Activated CD4-positive, alpha-beta T cell treated with anti-CD3 and anti-CD28 coated beads, Interleukin-2, amount 10 ng/mL, durations not matched to agents 7 days and 5 days (primary cell): ENCODE measurements at regions not wholly inside any gene's neighbourhood (a gene's known extent, or its start where the extent isn't known, plus 50 kb on each side); places are given as distances from the start of the nearest gene placed in this dataset.

Source experiments
- CTCF ChIA-PET: fragments of 350-600 bp; sonication (Branson Sonifier 250); formaldehyde crosslinking; loops from one replicate; lab custom pipeline; 2021; ENCODE audit warnings: antibody characterized with exemption; lab: Charles Lee
- POLR2A ChIA-PET: fragments of 350-600 bp; sonication (Branson Sonifier 250); formaldehyde crosslinking; loops from one replicate; lab custom pipeline; 2021; ENCODE audit warnings: antibody characterized with exemption; lab: Charles Lee
- DNase-seq: peaks from one replicate; pipeline ENCODE4 v3.0.0-alpha.2; 2020
- H3K27ac Mint-ChIP-seq: one replicate; pipeline ENCODE4 v1.8.0; 2021; ENCODE audit warnings: mild to moderate bottlenecking, moderate library complexity, mixed read lengths
- H3K27me3 Mint-ChIP-seq: one replicate; pipeline ENCODE4 v1.8.0; 2021; ENCODE audit warnings: mixed read lengths
- H3K36me3 Mint-ChIP-seq: one replicate; pipeline ENCODE4 v1.8.0; 2021; ENCODE audit warnings: low read depth, mixed read lengths
- H3K4me1 Mint-ChIP-seq: one replicate; pipeline ENCODE4 v1.8.0; 2021; ENCODE audit warnings: mixed read lengths
- H3K4me3 Mint-ChIP-seq: one replicate; pipeline ENCODE4 v1.8.0; 2021; ENCODE audit warnings: mild to moderate bottlenecking, moderate library complexity, mixed read lengths
- H3K9me3 Mint-ChIP-seq: one replicate; pipeline ENCODE4 v1.8.0; 2021; ENCODE audit warnings: mixed read lengths

DNA sequence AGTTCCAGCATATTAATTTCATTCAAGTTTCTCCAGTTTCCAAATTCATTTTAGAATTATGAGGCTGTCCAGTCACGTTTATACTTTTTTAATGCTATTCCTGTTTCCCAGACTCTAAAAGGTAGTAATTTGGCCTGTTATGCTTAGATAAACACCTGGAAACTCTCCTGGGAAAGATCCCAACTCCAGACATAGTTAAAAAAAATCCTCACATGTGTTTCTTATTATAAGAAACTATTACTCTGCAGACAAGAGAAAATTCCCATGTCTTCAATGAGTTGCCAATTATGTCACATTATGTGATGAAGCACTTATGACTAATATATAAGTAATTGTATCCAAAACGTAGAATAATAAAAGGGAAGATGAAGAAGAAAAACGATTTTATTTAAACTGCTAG lies 137.1 kb upstream of the TMC3 start:
- H3K9me3 Mint-ChIP-seq = no peaks in the 10 kb centered on the region
- no peak for DNase-seq
- POLR2A ChIA-PET = no interaction called here
- H3K4me3 Mint-ChIP-seq = no peak overlapping the region
- H3K4me1 Mint-ChIP-seq = no peaks in the 10 kb centered on the region
- CTCF ChIA-PET = no interaction called here
- no peaks in the 10 kb centered on the region for H3K36me3 Mint-ChIP-seq
- no peak overlapping the region for H3K27ac Mint-ChIP-seq
- H3K27me3 Mint-ChIP-seq = peaks cover 8% of the 10 kb centered on the region

- CTCF ChIA-PET = no interaction called here
- DNase-seq = no peak
- Mint-ChIP-seq H3K27ac (no peak overlapping the region), H3K4me3 (no peak overlapping the region), H3K27me3 (peaks cover 6% of the 10 kb centered on the region), H3K36me3 (no peaks in the 10 kb centered on the region), H3K9me3 (no peaks in the 10 kb centered on the region), H3K4me1 (no peaks in the 10 kb centered on the region)
- POLR2A ChIA-PET = no interaction called here
Observed at GRCh38 chr15:81507831-81508230, 133.8 kb upstream of the TMC3 start.

- Mint-ChIP-seq H3K36me3 (no peaks in the 10 kb centered on the region), H3K4me3 (no peak overlapping the region), H3K27me3 (peaks cover 9% of the 10 kb centered on the region), H3K27ac (no peak overlapping the region), H3K9me3 (no peaks in the 10 kb centered on the region), H3K4me1 (no peaks in the 10 kb centered on the region)
- no peak for DNase-seq
- CTCF ChIA-PET = no interaction called here
- POLR2A ChIA-PET = no interaction called here
Observed at GRCh38 chr15:81506936-81507335, 132.9 kb upstream of the TMC3 start.

DNA sequence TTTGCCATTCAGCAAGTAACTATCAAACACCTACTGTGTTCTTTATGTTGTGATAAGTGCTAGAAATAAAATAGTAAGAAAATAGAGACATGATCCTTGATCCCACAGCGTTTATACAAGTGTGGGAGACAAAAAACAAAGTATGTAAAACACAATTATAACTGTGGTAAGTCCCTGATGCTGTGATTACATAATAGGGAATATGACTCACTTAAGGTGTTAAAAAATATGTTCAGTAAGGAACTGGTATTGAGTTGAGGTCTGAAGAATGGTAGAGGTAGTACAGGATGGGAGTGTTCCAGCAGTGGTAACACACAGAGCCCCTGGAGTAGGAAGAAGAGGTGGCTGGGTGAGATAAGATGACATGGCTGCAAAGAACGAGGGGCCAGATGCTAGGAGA lies 132.1 kb upstream of the TMC3 start:
- no peak for DNase-seq
- POLR2A ChIA-PET = no interaction called here
- CTCF ChIA-PET = no interaction called here
- peaks cover 9% of the 10 kb centered on the region for H3K27me3 Mint-ChIP-seq
- H3K36me3 Mint-ChIP-seq = no peaks in the 10 kb centered on the region
- H3K4me3 Mint-ChIP-seq = no peak overlapping the region
- H3K4me1 Mint-ChIP-seq = no peaks in the 10 kb centered on the region
- H3K27ac Mint-ChIP-seq = no peak overlapping the region
- H3K9me3 Mint-ChIP-seq = no peaks in the 10 kb centered on the region

- DNase-seq = no peak
- H3K4me1 Mint-ChIP-seq = no peaks in the 10 kb centered on the region
- no peak overlapping the region for H3K4me3 Mint-ChIP-seq
- no peak overlapping the region for H3K27ac Mint-ChIP-seq
- ChIA-PET POLR2A (no interaction called here), CTCF (no interaction called here)
- no peaks in the 10 kb centered on the region for H3K36me3 Mint-ChIP-seq
- no peaks in the 10 kb centered on the region for H3K9me3 Mint-ChIP-seq
- H3K27me3 Mint-ChIP-seq = peaks cover 9% of the 10 kb centered on the region
Observed at GRCh38 chr15:81504170-81504905, 130.3 kb upstream of the TMC3 start.

DNA sequence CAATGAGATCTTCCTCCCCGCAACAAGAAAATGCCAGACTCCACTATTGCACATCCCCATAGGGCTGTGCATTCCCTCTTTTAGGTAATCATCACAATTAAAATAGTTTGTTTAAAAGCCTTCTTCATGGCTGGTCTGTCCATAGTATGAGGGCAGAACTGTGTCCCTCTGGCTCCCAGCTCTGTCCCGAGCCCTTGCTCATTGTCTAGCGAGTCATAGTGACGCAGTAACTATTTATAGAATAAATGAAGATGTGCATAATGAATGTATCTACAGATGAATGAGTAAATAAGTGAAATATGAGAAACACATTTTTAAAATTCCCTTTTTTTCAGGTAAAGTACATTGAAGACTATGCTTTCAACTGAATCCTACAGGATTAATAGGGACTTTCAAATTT lies 128.4 kb upstream of the TMC3 start:
- DNase-seq = no peak
- no peak overlapping the region for H3K27ac Mint-ChIP-seq
- H3K9me3 Mint-ChIP-seq = no peaks in the 10 kb centered on the region
- H3K27me3 Mint-ChIP-seq = peaks cover 6% of the 10 kb centered on the region
- ChIA-PET CTCF (no interaction called here), POLR2A (no interaction called here)
- H3K4me1 Mint-ChIP-seq = no peaks in the 10 kb centered on the region
- no peak overlapping the region for H3K4me3 Mint-ChIP-seq
- no peaks in the 10 kb centered on the region for H3K36me3 Mint-ChIP-seq

DNA sequence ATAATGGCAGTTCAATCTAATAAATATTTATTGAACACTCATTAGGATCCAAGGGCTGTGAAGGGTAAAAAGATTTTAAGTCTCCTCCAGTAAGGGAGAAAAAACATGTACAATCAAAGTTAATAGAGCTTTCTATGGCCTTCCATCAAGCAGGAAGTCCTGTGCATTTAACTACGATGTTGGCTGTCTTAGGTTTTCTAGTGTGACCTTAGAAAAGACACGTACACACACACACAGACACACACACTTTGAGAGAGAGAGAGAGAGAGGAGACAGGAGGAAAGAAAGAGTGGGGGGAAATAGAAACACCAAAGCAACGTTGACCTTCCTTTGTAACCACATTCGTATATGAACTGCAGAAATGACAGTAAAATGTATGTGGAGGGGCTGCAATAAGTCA lies 126.1 kb upstream of the TMC3 start:
- H3K4me3 Mint-ChIP-seq = no peak overlapping the region
- no peak for DNase-seq
- no peaks in the 10 kb centered on the region for H3K36me3 Mint-ChIP-seq
- POLR2A ChIA-PET = no interaction called here
- CTCF ChIA-PET = no interaction called here
- H3K27me3 Mint-ChIP-seq = peaks cover 9% of the 10 kb centered on the region
- no peak overlapping the region for H3K27ac Mint-ChIP-seq
- no peaks in the 10 kb centered on the region for H3K4me1 Mint-ChIP-seq
- H3K9me3 Mint-ChIP-seq = no peaks in the 10 kb centered on the region

DNA sequence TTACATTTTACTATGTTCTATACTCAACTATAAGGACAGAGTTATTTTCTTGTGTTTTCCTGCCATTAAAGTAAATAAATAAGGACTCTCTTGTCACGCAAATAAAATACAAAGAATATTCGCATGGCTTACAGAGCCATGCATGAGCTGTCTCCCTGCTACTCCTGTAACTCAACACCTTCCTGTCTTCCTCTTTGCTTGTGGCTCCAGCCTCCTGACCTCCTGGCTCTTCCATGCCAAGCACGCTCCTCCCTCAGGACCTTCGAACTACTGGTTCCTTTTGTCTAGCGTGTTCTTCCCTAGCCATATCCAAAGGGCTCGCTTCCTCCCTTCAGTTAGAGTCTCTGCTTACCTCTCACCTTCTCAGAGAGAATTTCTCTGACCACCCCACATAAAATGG lies 124.3 kb upstream of the TMC3 start:
- ChIA-PET POLR2A (no interaction called here), CTCF (no interaction called here)
- Mint-ChIP-seq H3K9me3 (no peaks in the 10 kb centered on the region), H3K27me3 (peaks cover 8% of the 10 kb centered on the region), H3K4me1 (no peaks in the 10 kb centered on the region), H3K36me3 (no peaks in the 10 kb centered on the region), H3K27ac (no peak overlapping the region), H3K4me3 (no peak overlapping the region)
- no peak for DNase-seq

GRCh38 chr15:81497238-81497637 lies 123.2 kb upstream of the TMC3 start:
- Mint-ChIP-seq H3K36me3 (no peaks in the 10 kb centered on the region), H3K4me1 (no peaks in the 10 kb centered on the region), H3K4me3 (no peak overlapping the region), H3K27me3 (peaks cover 4% of the 10 kb centered on the region), H3K27ac (no peak overlapping the region), H3K9me3 (no peaks in the 10 kb centered on the region)
- no peak for DNase-seq
- POLR2A ChIA-PET = no interaction called here
- CTCF ChIA-PET = no interaction called here

DNA sequence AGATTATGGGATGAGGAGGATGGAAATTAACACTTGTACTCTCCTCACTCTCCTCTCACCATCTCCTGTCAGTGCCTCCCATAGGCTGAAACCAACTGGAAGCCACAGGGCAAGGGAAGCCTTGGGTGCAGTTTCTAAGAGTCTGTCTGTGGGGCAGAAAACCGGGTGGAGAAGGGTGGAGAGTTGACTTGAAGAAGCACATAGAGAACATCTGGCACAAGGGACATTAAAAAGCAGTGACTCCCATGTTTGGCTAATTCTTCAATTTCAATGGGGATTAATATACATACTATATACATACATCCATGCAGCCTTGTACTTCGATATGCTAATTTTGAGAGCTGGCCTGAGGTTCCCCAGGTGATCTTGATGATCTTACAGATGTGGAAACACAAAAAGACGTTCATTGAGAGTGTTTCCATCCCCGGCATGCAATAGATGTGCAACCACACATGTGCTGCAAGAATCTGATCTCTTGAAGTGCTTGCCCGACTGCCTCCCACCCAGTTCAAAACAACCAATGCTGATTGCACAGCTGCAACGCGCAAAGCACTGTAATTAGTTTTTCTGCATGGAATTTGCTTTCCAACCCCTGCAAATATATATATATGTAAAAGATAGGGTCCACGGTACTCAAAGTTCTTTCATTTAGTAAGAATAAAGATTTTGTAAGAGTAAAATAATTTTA lies 121.9 kb upstream of the TMC3 start:
- H3K4me1 Mint-ChIP-seq = no peaks in the 10 kb centered on the region
- H3K27ac Mint-ChIP-seq = no peak overlapping the region
- H3K27me3 Mint-ChIP-seq = peaks cover 4% of the 10 kb centered on the region
- ChIA-PET CTCF (no interaction called here), POLR2A (interaction anchor here (0.6 kb wide), 1 partner anchor 672 kb away, joined by 4 read pairs; no protein-coding TSS in a partner anchor)
- H3K4me3 Mint-ChIP-seq = no peak overlapping the region
- no peaks in the 10 kb centered on the region for H3K36me3 Mint-ChIP-seq
- DNase-seq = no peak
- H3K9me3 Mint-ChIP-seq = no peaks in the 10 kb centered on the region

- Mint-ChIP-seq H3K4me1 (no peaks in the 10 kb centered on the region), H3K27me3 (peaks cover 4% of the 10 kb centered on the region), H3K36me3 (no peaks in the 10 kb centered on the region), H3K4me3 (no peak overlapping the region), H3K9me3 (no peaks in the 10 kb centered on the region), H3K27ac (no peak overlapping the region)
- ChIA-PET POLR2A (no interaction called here), CTCF (no interaction called here)
- no peak for DNase-seq
Observed at GRCh38 chr15:81492969-81493645, 119.1 kb upstream of the TMC3 start.

DNA sequence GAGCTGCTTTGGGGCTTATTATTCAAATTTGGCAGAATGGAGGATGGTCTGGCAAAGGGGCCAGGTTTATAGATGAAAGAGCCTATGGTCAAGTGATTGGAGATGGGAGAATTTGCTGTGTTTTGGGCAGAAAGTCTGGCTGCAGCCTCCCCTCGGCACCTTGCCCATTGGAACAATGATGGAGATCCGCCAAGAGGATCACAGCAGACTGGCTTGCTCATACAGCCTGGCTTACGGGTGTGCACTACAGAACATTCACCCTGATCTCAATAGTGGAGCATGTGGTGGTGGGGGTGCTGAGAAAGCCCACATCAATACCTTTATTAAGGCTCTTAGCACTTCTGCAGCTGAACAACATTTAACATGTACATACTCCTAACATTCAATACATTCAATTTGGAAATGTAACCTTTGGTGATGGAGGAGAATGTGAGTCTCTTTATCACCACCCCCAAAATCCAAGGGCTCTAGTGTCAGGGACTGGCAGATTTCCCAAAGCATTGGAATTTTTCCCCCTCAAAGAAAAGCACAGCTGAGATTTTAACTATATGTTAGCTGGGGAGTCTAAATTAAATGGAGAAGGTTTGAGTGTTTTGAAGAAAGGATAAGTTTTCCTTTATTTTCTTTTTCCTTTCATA lies 118.4 kb upstream of the TMC3 start:
- Mint-ChIP-seq H3K27me3 (peaks cover 4% of the 10 kb centered on the region), H3K9me3 (no peaks in the 10 kb centered on the region), H3K27ac (no peak overlapping the region), H3K4me1 (no peaks in the 10 kb centered on the region), H3K4me3 (no peak overlapping the region), H3K36me3 (no peaks in the 10 kb centered on the region)
- CTCF ChIA-PET = no interaction called here
- DNase-seq = no peak
- POLR2A ChIA-PET = no interaction called here

GRCh38 chr15:81491414-81492096 lies 117.5 kb upstream of the TMC3 start:
- CTCF ChIA-PET = no interaction called here
- Mint-ChIP-seq H3K27me3 (peaks cover 4% of the 10 kb centered on the region), H3K4me1 (no peaks in the 10 kb centered on the region), H3K27ac (no peak overlapping the region), H3K4me3 (no peak overlapping the region), H3K36me3 (no peaks in the 10 kb centered on the region), H3K9me3 (no peaks in the 10 kb centered on the region)
- POLR2A ChIA-PET = no interaction called here
- no peak for DNase-seq
